ENCODE measurements at regions not wholly inside any gene's neighbourhood (a gene's known extent, or its start where the extent isn't known, plus 50 kb on each side); places are given as distances from the start of the nearest gene placed in this dataset.

GRCh38 chr11:104791896-104792295 is 106.4 kb downstream of the CASP12 start:
- H2BK5ac ChIP-seq (ENCODE audit: low read depth, low read length, poor library complexity, severe bottlenecking): no peak overlapping the region
- no peak overlapping the region for H3K4me3 ChIP-seq (ENCODE audit: insufficient read depth in 1 of 2, low read depth in 1 of 2, low read length in 2 of 2)
- WGBS: 87% methylated on average over 2 of the region's 2 CpGs
- no peaks in the 10 kb centered on the region for H3K27me3 ChIP-seq (ENCODE audit: control insufficient read depth in 1 of 2, insufficient read depth in 1 of 2, low read length in 2 of 2)
- no peak overlapping the region for H3K23ac ChIP-seq (ENCODE audit: low read length in 2 of 2)
- no peak overlapping the region for H3K9ac ChIP-seq (ENCODE audit: low read length)
- no peak overlapping the region for H3K4me2 ChIP-seq (ENCODE audit: low read length, poor library complexity, severe bottlenecking)
- H3K18ac ChIP-seq (ENCODE audit: low read depth in 1 of 2, low read length in 2 of 2): no peak overlapping the region
- no peaks in the 10 kb centered on the region for H3K36me3 ChIP-seq (ENCODE audit: control insufficient read depth in 1 of 2, insufficient read depth in 2 of 2, low read depth in 1 of 2, low read length in 2 of 2)
- DNase-seq: no peak
- no peaks in the 10 kb centered on the region for H3K79me1 ChIP-seq (replicated peaks; ENCODE audit: low read length, poor library complexity, severe bottlenecking)
- no peak overlapping the region for H2AFZ ChIP-seq (ENCODE audit: low read depth, low read length)
- H3K4ac ChIP-seq (ENCODE audit: low read depth in 1 of 2, low read length in 2 of 2): no peak overlapping the region
- H2BK15ac ChIP-seq (ENCODE audit: low read depth, poor library complexity, severe bottlenecking): no peak overlapping the region
- H2BK120ac ChIP-seq (ENCODE audit: low read depth, low read length): no peak overlapping the region
- H2AK5ac ChIP-seq (ENCODE audit: low read length, severe bottlenecking): no peak overlapping the region
- no peak overlapping the region for H2BK12ac ChIP-seq (ENCODE audit: low read length in 2 of 2)
- H4K8ac ChIP-seq (ENCODE audit: low read length): no peak overlapping the region
- H4K91ac ChIP-seq (ENCODE audit: low read length): no peak overlapping the region
- no peak overlapping the region for H3K27ac ChIP-seq (ENCODE audit: low read length, poor library complexity, severe bottlenecking)
- no peaks in the 10 kb centered on the region for H3K9me3 ChIP-seq (ENCODE audit: control insufficient read depth, low read length)
- H3K14ac ChIP-seq (ENCODE audit: low read length in 2 of 2): no peak overlapping the region
- no peaks in the 10 kb centered on the region for H3K4me1 ChIP-seq (ENCODE audit: control insufficient read depth, insufficient read depth, low read depth, low read length)

DNA sequence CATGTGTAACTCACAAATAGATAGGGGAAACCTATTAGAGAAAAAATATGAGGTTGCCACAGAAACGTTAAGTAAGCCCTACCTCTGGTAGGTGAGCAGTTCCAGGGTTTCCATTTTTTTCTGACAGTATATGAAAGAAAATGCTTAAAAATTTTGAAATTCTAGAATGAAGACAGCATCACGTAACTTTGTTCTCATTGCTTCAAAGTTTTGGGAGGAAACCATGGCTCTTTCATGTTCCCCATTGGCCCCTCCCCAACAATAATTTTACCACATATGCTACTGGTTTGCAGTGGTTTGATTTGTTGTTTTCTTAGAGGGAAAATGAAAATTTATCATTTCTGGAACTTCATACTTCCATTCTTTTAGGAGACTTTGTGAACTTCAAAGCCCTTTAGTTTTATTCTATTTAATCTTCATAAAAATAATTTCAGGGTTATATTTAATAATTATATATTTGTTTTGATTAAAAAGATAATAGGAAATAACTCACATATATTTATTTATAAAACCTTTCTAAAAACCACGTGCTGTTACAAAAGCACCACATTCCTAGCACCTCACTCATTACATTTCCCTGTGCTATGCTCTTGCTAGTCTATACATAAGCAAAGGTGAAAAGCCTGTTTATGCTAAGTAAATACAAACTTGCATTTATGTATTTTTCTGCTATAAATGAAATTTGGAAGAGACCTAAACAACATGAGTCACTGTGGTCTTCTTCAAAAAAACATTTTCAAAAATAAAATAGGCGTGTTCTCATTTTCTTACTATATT is 113.4 kb downstream of the CASP12 start:
- H4K91ac ChIP-seq (ENCODE audit: low read length): no peak overlapping the region
- H4K8ac ChIP-seq (ENCODE audit: low read length): no peak overlapping the region
- no peaks in the 10 kb centered on the region for H3K79me1 ChIP-seq (replicated peaks; ENCODE audit: low read length, poor library complexity, severe bottlenecking)
- no peaks in the 10 kb centered on the region for H3K9me3 ChIP-seq (ENCODE audit: control insufficient read depth, low read length)
- H3K9ac ChIP-seq (ENCODE audit: low read length): no peak overlapping the region
- no peak overlapping the region for H3K14ac ChIP-seq (ENCODE audit: low read length in 2 of 2)
- no peaks in the 10 kb centered on the region for H3K27me3 ChIP-seq (ENCODE audit: control insufficient read depth in 1 of 2, insufficient read depth in 1 of 2, low read length in 2 of 2)
- no peak overlapping the region for H2AK5ac ChIP-seq (ENCODE audit: low read length, severe bottlenecking)
- DNase-seq: no peak
- H3K4me2 ChIP-seq (ENCODE audit: low read length, poor library complexity, severe bottlenecking): no peak overlapping the region
- H2AFZ ChIP-seq (ENCODE audit: low read depth, low read length): no peak overlapping the region
- H3K18ac ChIP-seq (ENCODE audit: low read depth in 1 of 2, low read length in 2 of 2): no peak overlapping the region
- H3K36me3 ChIP-seq (ENCODE audit: control insufficient read depth in 1 of 2, insufficient read depth in 2 of 2, low read depth in 1 of 2, low read length in 2 of 2): no peaks in the 10 kb centered on the region
- no peaks in the 10 kb centered on the region for H3K4me1 ChIP-seq (ENCODE audit: control insufficient read depth, insufficient read depth, low read depth, low read length)
- H3K23ac ChIP-seq (ENCODE audit: low read length in 2 of 2): no peak overlapping the region
- no peak overlapping the region for H2BK120ac ChIP-seq (ENCODE audit: low read depth, low read length)
- no peak overlapping the region for H3K4me3 ChIP-seq (ENCODE audit: insufficient read depth in 1 of 2, low read depth in 1 of 2, low read length in 2 of 2)
- no peak overlapping the region for H2BK15ac ChIP-seq (ENCODE audit: low read depth, poor library complexity, severe bottlenecking)
- H3K4ac ChIP-seq (ENCODE audit: low read depth in 1 of 2, low read length in 2 of 2): no peak overlapping the region
- WGBS: 93% methylated on average over 1 of the region's 4 CpGs
- no peak overlapping the region for H2BK12ac ChIP-seq (ENCODE audit: low read length in 2 of 2)
- no peak overlapping the region for H3K27ac ChIP-seq (ENCODE audit: low read length, poor library complexity, severe bottlenecking)
- H2BK5ac ChIP-seq (ENCODE audit: low read depth, low read length, poor library complexity, severe bottlenecking): no peak overlapping the region

DNA sequence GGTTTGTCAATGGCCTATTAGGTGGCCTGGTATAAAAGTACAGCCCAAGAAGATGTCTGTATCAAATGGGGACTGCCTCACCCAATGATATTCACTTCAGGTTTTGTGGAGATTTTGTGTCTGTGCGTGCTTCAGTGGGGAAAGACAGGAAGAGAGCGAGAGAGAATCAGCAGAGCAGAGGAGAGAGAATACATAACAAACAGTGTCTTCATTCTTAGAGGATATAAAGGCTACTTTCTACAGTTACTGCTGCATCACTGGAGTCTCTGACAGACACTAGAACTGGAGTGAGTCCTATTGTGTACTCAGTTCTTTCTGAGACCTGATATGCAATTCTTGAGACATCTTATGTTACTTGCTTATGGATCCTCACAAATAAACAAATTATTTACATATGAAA is 115.0 kb downstream of the CASP12 start:
- no peak overlapping the region for H3K4ac ChIP-seq (ENCODE audit: low read depth in 1 of 2, low read length in 2 of 2)
- no peak overlapping the region for H3K4me3 ChIP-seq (ENCODE audit: insufficient read depth in 1 of 2, low read depth in 1 of 2, low read length in 2 of 2)
- H3K14ac ChIP-seq (ENCODE audit: low read length in 2 of 2): no peak overlapping the region
- no peak overlapping the region for H3K18ac ChIP-seq (ENCODE audit: low read depth in 1 of 2, low read length in 2 of 2)
- H2BK12ac ChIP-seq (ENCODE audit: low read length in 2 of 2): no peak overlapping the region
- 90% methylated on average over 2 of the region's 2 CpGs for WGBS
- H4K91ac ChIP-seq (ENCODE audit: low read length): no peak overlapping the region
- no peak overlapping the region for H3K27ac ChIP-seq (ENCODE audit: low read length, poor library complexity, severe bottlenecking)
- no peak overlapping the region for H3K23ac ChIP-seq (ENCODE audit: low read length in 2 of 2)
- no peak overlapping the region for H2AK5ac ChIP-seq (ENCODE audit: low read length, severe bottlenecking)
- H2AFZ ChIP-seq (ENCODE audit: low read depth, low read length): no peak overlapping the region
- H3K36me3 ChIP-seq (ENCODE audit: control insufficient read depth in 1 of 2, insufficient read depth in 2 of 2, low read depth in 1 of 2, low read length in 2 of 2): no peaks in the 10 kb centered on the region
- H3K4me1 ChIP-seq (ENCODE audit: control insufficient read depth, insufficient read depth, low read depth, low read length): no peaks in the 10 kb centered on the region
- no peaks in the 10 kb centered on the region for H3K9me3 ChIP-seq (ENCODE audit: control insufficient read depth, low read length)
- H3K79me1 ChIP-seq (replicated peaks; ENCODE audit: low read length, poor library complexity, severe bottlenecking): no peaks in the 10 kb centered on the region
- H3K4me2 ChIP-seq (ENCODE audit: low read length, poor library complexity, severe bottlenecking): no peak overlapping the region
- H3K9ac ChIP-seq (ENCODE audit: low read length): no peak overlapping the region
- H2BK120ac ChIP-seq (ENCODE audit: low read depth, low read length): no peak overlapping the region
- DNase-seq: no peak
- H2BK15ac ChIP-seq (ENCODE audit: low read depth, poor library complexity, severe bottlenecking): no peak overlapping the region
- no peak overlapping the region for H4K8ac ChIP-seq (ENCODE audit: low read length)
- no peak overlapping the region for H2BK5ac ChIP-seq (ENCODE audit: low read depth, low read length, poor library complexity, severe bottlenecking)
- H3K27me3 ChIP-seq (ENCODE audit: control insufficient read depth in 1 of 2, insufficient read depth in 1 of 2, low read length in 2 of 2): no peaks in the 10 kb centered on the region

- no peak overlapping the region for H3K4me2 ChIP-seq (ENCODE audit: low read length, poor library complexity, severe bottlenecking)
- 92% methylated on average over 1 of the region's 1 CpG for WGBS
- H3K27ac ChIP-seq (ENCODE audit: low read length, poor library complexity, severe bottlenecking): no peak overlapping the region
- H3K4me3 ChIP-seq (ENCODE audit: insufficient read depth in 1 of 2, low read depth in 1 of 2, low read length in 2 of 2): no peak overlapping the region
- no peak overlapping the region for H2BK120ac ChIP-seq (ENCODE audit: low read depth, low read length)
- no peak overlapping the region for H2AK5ac ChIP-seq (ENCODE audit: low read length, severe bottlenecking)
- H3K23ac ChIP-seq (ENCODE audit: low read length in 2 of 2): no peak overlapping the region
- no peak overlapping the region for H2BK15ac ChIP-seq (ENCODE audit: low read depth, poor library complexity, severe bottlenecking)
- H4K91ac ChIP-seq (ENCODE audit: low read length): no peak overlapping the region
- H3K18ac ChIP-seq (ENCODE audit: low read depth in 1 of 2, low read length in 2 of 2): no peak overlapping the region
- H3K9me3 ChIP-seq (ENCODE audit: control insufficient read depth, low read length): no peaks in the 10 kb centered on the region
- no peak overlapping the region for H4K8ac ChIP-seq (ENCODE audit: low read length)
- no peak overlapping the region for H2BK5ac ChIP-seq (ENCODE audit: low read depth, low read length, poor library complexity, severe bottlenecking)
- no peaks in the 10 kb centered on the region for H3K4me1 ChIP-seq (ENCODE audit: control insufficient read depth, insufficient read depth, low read depth, low read length)
- H3K79me1 ChIP-seq (replicated peaks; ENCODE audit: low read length, poor library complexity, severe bottlenecking): no peaks in the 10 kb centered on the region
- H3K14ac ChIP-seq (ENCODE audit: low read length in 2 of 2): no peak overlapping the region
- DNase-seq: no peak
- no peak overlapping the region for H3K4ac ChIP-seq (ENCODE audit: low read depth in 1 of 2, low read length in 2 of 2)
- no peak overlapping the region for H3K9ac ChIP-seq (ENCODE audit: low read length)
- no peak overlapping the region for H2BK12ac ChIP-seq (ENCODE audit: low read length in 2 of 2)
- H3K27me3 ChIP-seq (ENCODE audit: control insufficient read depth in 1 of 2, insufficient read depth in 1 of 2, low read length in 2 of 2): no peaks in the 10 kb centered on the region
- H2AFZ ChIP-seq (ENCODE audit: low read depth, low read length): no peak overlapping the region
- no peaks in the 10 kb centered on the region for H3K36me3 ChIP-seq (ENCODE audit: control insufficient read depth in 1 of 2, insufficient read depth in 2 of 2, low read depth in 1 of 2, low read length in 2 of 2)
These were observed 115.9 kb downstream of the CASP12 start for GRCh38 chr11:104782377-104782754.
